H9 (cell line): ENCODE measurements at regions not wholly inside any gene's neighbourhood (a gene's known extent, or its start where the extent isn't known, plus 50 kb on each side); places are given as distances from the start of the nearest gene placed in this dataset.

Source experiments
- DNase-seq: peaks from one replicate; pipeline ENCODE4 v3.0.0-alpha.2; 2017
- H2AFZ ChIP-seq: one replicate; pipeline ENCODE4 v1.6.1; 2013; ENCODE audit warnings: mild to moderate bottlenecking, low read length, control low read depth, moderate library complexity
- H2AK5ac ChIP-seq: 2 replicates; pipeline ENCODE4 v1.6.1; 2013; ENCODE audit warnings: low read length, control low read depth, mixed read lengths; ENCODE audit not compliant: insufficient read length
- H2BK120ac ChIP-seq: one replicate; pipeline ENCODE4 v1.6.1; 2013; ENCODE audit warnings: low read depth, mild to moderate bottlenecking, low read length, control low read depth, inconsistent platforms; ENCODE audit not compliant: poor library complexity, severe bottlenecking
- H2BK12ac ChIP-seq: 2 replicates; pipeline ENCODE4 v1.6.1; 2013; ENCODE audit warnings: low read length, control low read depth, mixed read lengths, low read depth; ENCODE audit not compliant: insufficient read length
- H2BK15ac ChIP-seq: 2 replicates; pipeline ENCODE4 v1.6.1; 2013; ENCODE audit warnings: low read depth, low read length, control low read depth
- H2BK20ac ChIP-seq: one replicate; pipeline ENCODE4 v1.6.1; 2013; ENCODE audit warnings: low read depth, mild to moderate bottlenecking, low read length, control low read depth, inconsistent platforms; ENCODE audit not compliant: poor library complexity, severe bottlenecking
- H2BK5ac ChIP-seq: 2 replicates; pipeline ENCODE4 v1.6.1; 2013; ENCODE audit warnings: low read length, control low read depth, mixed read lengths; ENCODE audit not compliant: insufficient read length
- H3K14ac ChIP-seq: 2 replicates; pipeline ENCODE4 v1.6.1; 2013; ENCODE audit warnings: low read length, control low read depth; ENCODE audit not compliant: insufficient read depth
- H3K18ac ChIP-seq: 2 replicates; pipeline ENCODE4 v1.6.1; 2013; ENCODE audit warnings: low read depth, mild to moderate bottlenecking, mixed read lengths, low read length, control low read depth; ENCODE audit not compliant: insufficient read length
- H3K23ac ChIP-seq: 2 replicates; pipeline ENCODE4 v1.6.1; 2013; ENCODE audit warnings: low read length, control low read depth, mixed read lengths, low read depth; ENCODE audit not compliant: insufficient read length
- H3K23me2 ChIP-seq: 2 replicates; pipeline ENCODE4 v1.6.1; 2013; ENCODE audit warnings: low read depth, mild to moderate bottlenecking, mixed read lengths, low read length, control low read depth; ENCODE audit not compliant: insufficient read length, poor library complexity, severe bottlenecking
- H3K27ac ChIP-seq: 2 replicates; pipeline ENCODE4 v1.5.1; 2013; ENCODE audit warnings: low read length, control low read depth, mixed read lengths, low read depth; ENCODE audit not compliant: insufficient read length
- H3K27me3 ChIP-seq: 2 replicates; pipeline ENCODE4 v1.6.1; 2013; ENCODE audit warnings: low read length, control low read depth, inconsistent platforms; ENCODE audit not compliant: insufficient read depth
- H3K4ac ChIP-seq: 2 replicates; pipeline ENCODE4 v1.6.1; 2013; ENCODE audit warnings: low read depth, mild to moderate bottlenecking, control low read depth, inconsistent platforms, low read length, moderate library complexity
- H3K4me1 ChIP-seq: 2 replicates; pipeline ENCODE4 v1.6.1; 2013; ENCODE audit warnings: low read length, control low read depth, inconsistent platforms; ENCODE audit not compliant: insufficient read depth
- H3K4me2 ChIP-seq: 2 replicates; pipeline ENCODE4 v1.6.1; 2013; ENCODE audit warnings: low read length, control low read depth, mixed read lengths; ENCODE audit not compliant: insufficient read length, insufficient read depth
- H3K56ac ChIP-seq: 2 replicates; pipeline ENCODE4 v1.6.1; 2013; ENCODE audit warnings: low read depth, mild to moderate bottlenecking, mixed read lengths, low read length, control low read depth; ENCODE audit not compliant: insufficient read length
- H3K79me1 ChIP-seq: 2 replicates; pipeline ENCODE4 v1.6.1; 2013; ENCODE audit warnings: low read depth, mild to moderate bottlenecking, moderate library complexity, low read length, control low read depth, inconsistent platforms; ENCODE audit not compliant: insufficient read depth, poor library complexity, severe bottlenecking
- H3K79me2 ChIP-seq: 2 replicates; pipeline ENCODE4 v1.6.1; 2013; ENCODE audit warnings: low read length, control low read depth, inconsistent platforms; ENCODE audit not compliant: insufficient read depth
- H3K9ac ChIP-seq: 2 replicates; pipeline ENCODE4 v1.6.1; 2013; ENCODE audit warnings: low read length, control low read depth, mixed read lengths; ENCODE audit not compliant: insufficient read length; ENCODE audit errors: extremely low read depth
- H3K9me3 ChIP-seq: one replicate; pipeline ENCODE4 v1.6.1; 2013; ENCODE audit warnings: low read depth, low read length, inconsistent platforms; ENCODE audit not compliant: control insufficient read depth
- H3T11ph ChIP-seq: one replicate; pipeline ENCODE4 v1.6.1; 2013; ENCODE audit warnings: mild to moderate bottlenecking, low read length, control low read depth, inconsistent platforms
- H4K20me1 ChIP-seq: one replicate; pipeline ENCODE4 v1.6.1; 2013; ENCODE audit not compliant: control insufficient read depth, insufficient read length, insufficient read depth
- H4K5ac ChIP-seq: 2 replicates; pipeline ENCODE4 v1.6.1; 2013; ENCODE audit warnings: low read depth, mild to moderate bottlenecking, mixed read lengths, low read length, control low read depth; ENCODE audit not compliant: insufficient read length
- H4K8ac ChIP-seq: replicated peaks from 2 replicates; pipeline ENCODE4 v1.6.1; 2013; ENCODE audit warnings: low read length, control low read depth, mixed read lengths, low read depth; ENCODE audit not compliant: insufficient read length
- H4K91ac ChIP-seq: 2 replicates; pipeline ENCODE4 v1.6.1; 2013; ENCODE audit warnings: low read depth, mild to moderate bottlenecking, moderate library complexity, mixed read lengths, low read length, control low read depth; ENCODE audit not compliant: insufficient read length
- H3K27ac Mint-ChIP-seq, 3 experiments: 2 replicates in 2 of 3; 3 replicates in 1 of 3; pipeline ENCODE4 v1.8.0; 2020 to 2021; ENCODE audit warnings: mixed read lengths in 3 of 3, mild to moderate bottlenecking in 1 of 3, moderate library complexity in 1 of 3
- H3K27me3 Mint-ChIP-seq: 2 replicates; pipeline ENCODE4 v1.8.0; 2021; ENCODE audit warnings: low read depth, mild to moderate bottlenecking, moderate library complexity, mixed read lengths
- H3K36me3 Mint-ChIP-seq, 3 experiments: 2 replicates in 2 of 3; 3 replicates in 1 of 3; pipeline ENCODE4 v1.8.0; 2020 to 2021; ENCODE audit warnings: low read depth in 3 of 3, mixed read lengths in 3 of 3; ENCODE audit not compliant: insufficient read depth in 1 of 3
- H3K4me1 Mint-ChIP-seq, 2 experiments: 2 replicates each; pipeline ENCODE4 v1.8.0; 2020; ENCODE audit warnings: mixed read lengths in 2 of 2
- H3K4me3 Mint-ChIP-seq, 2 experiments: 2 replicates in 1 of 2; 3 replicates in 1 of 2; pipeline ENCODE4 v1.8.0; 2020 to 2021; ENCODE audit warnings: mild to moderate bottlenecking in 2 of 2, mixed read lengths in 2 of 2, moderate library complexity in 1 of 2
- H3K9me3 Mint-ChIP-seq, 2 experiments: 2 replicates in 1 of 2; 3 replicates in 1 of 2; pipeline ENCODE4 v1.8.0; 2020; ENCODE audit warnings: mild to moderate bottlenecking in 2 of 2, mixed read lengths in 2 of 2, moderate library complexity in 1 of 2
- CTCF ChIP-seq: fragments of 200-600 bp; sonication (generic); conservative IDR thresholded peaks from 3 replicates; pipeline ENCODE4 v1.8.0; 2021; ENCODE audit warnings: antibody characterized with exemption, mild to moderate bottlenecking
- WGBS: extraction: QIAGEN DNeasy Blood & Tissue Kit; methylation state at CpG from one replicate; pipeline ENCODE4 v1.1.7; 2013; ENCODE audit warnings: missing lambda C conversion rate, low lambda C conversion rate, mixed read lengths; ENCODE audit not compliant: insufficient read length; ENCODE audit errors: extremely low coverage; 5-methylcytosine and 5-hydroxymethylcytosine counted together

DNA sequence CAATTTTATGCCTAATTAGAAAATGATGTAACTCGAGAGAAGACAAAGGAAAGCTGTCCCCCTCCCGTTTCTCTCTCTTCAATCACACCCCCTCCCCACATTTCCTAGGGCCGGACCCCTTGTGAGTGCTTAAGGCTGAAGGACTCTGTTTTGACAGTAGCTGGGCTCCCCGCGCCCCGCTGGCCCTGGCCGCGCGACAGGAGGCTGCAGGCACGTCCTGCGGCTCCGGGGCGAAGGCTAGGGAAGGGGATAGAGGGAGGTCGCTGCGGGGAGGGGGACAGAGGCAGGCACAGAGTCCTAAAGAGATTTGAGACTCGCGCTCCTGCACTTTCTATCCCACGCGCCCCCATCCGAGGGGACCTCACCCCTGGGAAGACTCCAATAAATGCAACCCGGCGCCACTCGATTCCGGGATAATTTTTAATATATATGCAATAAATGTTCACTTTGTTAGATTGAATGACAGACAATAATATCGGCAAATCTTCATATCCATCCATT, 56.2 kb upstream of the TMEM33 start:
- H3K18ac ChIP-seq = no peak overlapping the region
- H3K9ac ChIP-seq = no peak overlapping the region
- no peaks in the 10 kb centered on the region for H3K9me3 ChIP-seq
- no peaks in the 10 kb centered on the region for H4K20me1 ChIP-seq
- Mint-ChIP-seq H3K27ac (no peak overlapping the region), H3K27me3 (peaks cover 100% of the 10 kb centered on the region), H3K4me3 (peak overlapping the region in 1 of 2 experiments; percentile 74; a peak in 3 of 5 replicates), H3K36me3 (peaks cover 0 to 2% (median 0%) of the 10 kb centered on the region in 3 experiments; a peak in 1 of 7 replicates), H3K9me3 (no peaks in the 10 kb centered on the region; a peak in 1 of 5 replicates), H3K4me1 (peaks cover 25 to 45% of the 10 kb centered on the region in 2 experiments)
- no CpG with 5 or more reads among the region's 25 CpGs for WGBS
- no peaks in the 10 kb centered on the region; the same call in 1 of the 2 replicates for H3K4me1 ChIP-seq
- H3K79me2 ChIP-seq = no peaks in the 10 kb centered on the region
- H3K27me3 ChIP-seq = peaks cover 95% of the 10 kb centered on the region
- H2AK5ac ChIP-seq = no peak overlapping the region
- H2BK5ac ChIP-seq = no peak overlapping the region
- DNase-seq = peak; percentile 51
- H3K4ac ChIP-seq = no peak overlapping the region
- peaks cover 14% of the 10 kb centered on the region for H3K23me2 ChIP-seq
- no peak for TF ChIP-seq CTCF
- no peak overlapping the region for H2BK20ac ChIP-seq
- H4K91ac ChIP-seq = no peak overlapping the region
- H2BK12ac ChIP-seq = no peak overlapping the region
- no peak overlapping the region for H2BK15ac ChIP-seq
- H2AFZ ChIP-seq = no peak overlapping the region
- H4K8ac ChIP-seq = no peak overlapping the region
- peak overlapping the region; percentile 55 for H3K4me2 ChIP-seq
- no peak overlapping the region for H4K5ac ChIP-seq
- H2BK120ac ChIP-seq = no peak overlapping the region
- H3K79me1 ChIP-seq = no peaks in the 10 kb centered on the region
- no peak overlapping the region for H3T11ph ChIP-seq
- H3K23ac ChIP-seq = no peak overlapping the region
- H3K27ac ChIP-seq = no peak overlapping the region
- no peak overlapping the region for H3K14ac ChIP-seq
- H3K56ac ChIP-seq = no peak overlapping the region
